GM12878 (cell line): ENCODE measurements at regions not wholly inside any gene's neighbourhood (a gene's known extent, or its start where the extent isn't known, plus 50 kb on each side); places are given as distances from the start of the nearest gene placed in this dataset.

Source experiments
- ATAC-seq: fragments of 200-7000 bp; cut with Tn5 transposase; 3 replicates; pipeline ENCODE4 v1.9.1; 2020; ENCODE audit warnings: mild to moderate bottlenecking, moderate library complexity
- BruUV-seq: library from RNA; stranded (reverse); fragments of 400-500 nt; replicated peaks from 2 replicates; lab custom pipeline; 2021; lab: Mats Ljungman, UMichigan
- CTCF ChIA-PET: fragments of 300-600 bp; sonication (Branson Sonifier 250); formaldehyde crosslinking; extraction: SDS; loops from one replicate; lab custom pipeline; 2021; ENCODE audit warnings: inconsistent platforms; lab: Yijun Ruan, JAX
- POLR2A ChIA-PET: fragments of 350-600 bp; formaldehyde crosslinking; extraction: SDS; loops from one replicate; lab custom pipeline; 2021; ENCODE audit warnings: inconsistent platforms; lab: Charles Lee
- RAD21 ChIA-PET: fragments of 300-600 bp; sonication (Branson Sonifier 250); formaldehyde crosslinking; loops from one replicate; lab custom pipeline; 2023; ENCODE audit warnings: antibody characterized with exemption; ENCODE audit not compliant: unreplicated experiment; lab: Charles Lee
- SMC1A ChIA-PET: fragments of 300-600 bp; sonication (Branson Sonifier 250); formaldehyde crosslinking; loops from one replicate; lab custom pipeline; 2023; ENCODE audit not compliant: unreplicated experiment, uncharacterized antibody; lab: Charles Lee
- DNase-seq: peaks from one replicate; pipeline ENCODE4 v3.0.0-alpha.2; 2011; ENCODE audit warnings: low read depth, low spot score
- FAIRE-seq: peaks from 3 replicates; lab custom pipeline; 2011; peaks lifted over from hg19 to GRCh38; lab: Jason Lieb, UNC
- H2AFZ ChIP-seq: 2 replicates; pipeline ENCODE4 v1.6.0; 2011; ENCODE audit warnings: low read depth, low read length, control low read depth; ENCODE audit not compliant: control insufficient read depth
- H3K27ac ChIP-seq: 2 replicates; pipeline ENCODE4 v1.5.1; 2011; ENCODE audit warnings: control low read depth; ENCODE audit not compliant: control insufficient read depth, insufficient read depth
- H3K27me3 ChIP-seq, 2 experiments: replicated peaks in 1 of 2; 2 replicates each; pipeline versions ENCODE4 v1.6.0 to v1.6.1; 2011; ENCODE audit warnings: low read length in 1 of 2; ENCODE audit not compliant: control insufficient read depth in 2 of 2, insufficient read depth in 2 of 2
- H3K36me3 ChIP-seq, 2 experiments: 2 replicates each; pipeline ENCODE4 v1.5.1; 2011; ENCODE audit warnings: low read length in 1 of 2; ENCODE audit not compliant: control insufficient read depth in 2 of 2, insufficient read depth in 2 of 2
- H3K4me1 ChIP-seq: 2 replicates; pipeline ENCODE4 v1.6.1; 2011; ENCODE audit warnings: mild to moderate bottlenecking, low read length, moderate library complexity, mixed read lengths; ENCODE audit not compliant: control insufficient read depth, insufficient read depth
- H3K4me2 ChIP-seq: 2 replicates; pipeline ENCODE4 v1.6.0; 2011; ENCODE audit warnings: control low read depth; ENCODE audit not compliant: control insufficient read depth, insufficient read depth
- H3K4me3 ChIP-seq: fragments of 200-600 bp; sonication (generic); 2 replicates; pipeline ENCODE4 v1.5.1; 2016
- H3K79me2 ChIP-seq: 2 replicates; pipeline ENCODE4 v1.6.0; 2011; ENCODE audit warnings: low read length; ENCODE audit not compliant: control insufficient read depth, insufficient read depth
- H3K9ac ChIP-seq: 2 replicates; pipeline ENCODE4 v1.8.0; 2011; ENCODE audit warnings: low read length, control low read depth, mixed read lengths; ENCODE audit not compliant: control insufficient read depth, insufficient read depth
- H3K9me3 ChIP-seq: replicated peaks from 3 replicates; pipeline ENCODE4 v1.5.1; 2011; ENCODE audit warnings: mild to moderate bottlenecking, low read length; ENCODE audit not compliant: control insufficient read depth, insufficient read depth
- H4K20me1 ChIP-seq: 2 replicates; pipeline ENCODE4 v1.6.0; 2011; ENCODE audit not compliant: control insufficient read depth, insufficient read depth
- BMI1 ChIP-seq: fragments of 450-650 bp; IDR thresholded peaks from 2 replicates; pipeline ENCODE4 v1.6.1; 2016; ENCODE audit warnings: mild to moderate bottlenecking, moderate library complexity, borderline replicate concordance
- KLF5 ChIP-seq: fragments of 450-650 bp; IDR thresholded peaks from 2 replicates; pipeline ENCODE4 v1.6.1; 2014; ENCODE audit warnings: mild to moderate bottlenecking; ENCODE audit not compliant: partially characterized antibody
- MEF2A ChIP-seq: IDR thresholded peaks from 2 replicates; pipeline ENCODE4 v1.6.1; 2011; ENCODE audit warnings: low read depth, mild to moderate bottlenecking, low read length, moderate library complexity; ENCODE audit not compliant: insufficient read depth
- NFXL1 ChIP-seq: fragments of 450-650 bp; IDR thresholded peaks from 2 replicates; pipeline ENCODE4 v1.6.1; 2017; ENCODE audit warnings: antibody characterized with exemption, mild to moderate bottlenecking, borderline replicate concordance
- NR2C1 ChIP-seq: fragments of 450-650 bp; IDR thresholded peaks from 2 replicates; pipeline ENCODE4 v1.6.1; 2017; ENCODE audit warnings: antibody characterized with exemption, mild to moderate bottlenecking, moderate library complexity
- WGBS: methylation state at CpG from one replicate; pipeline ENCODE4 v1.1.6; 2016; ENCODE audit warnings: low lambda C conversion rate; ENCODE audit not compliant: insufficient replicate concordance, insufficient coverage; ENCODE audit errors: missing lambda C conversion rate; 5-methylcytosine and 5-hydroxymethylcytosine counted together
- in situ Hi-C: fragments of 300-500 bp; cut with MboI; formaldehyde crosslinking; loops from 9 replicates; pipeline ENCODE4 v1.14.3; 2018; ENCODE audit warnings: mixed read lengths
- intact Hi-C: fragments of 100-400 bp; cut with micrococcal nuclease; formaldehyde crosslinking; loops from one replicate; pipeline ENCODE4 v1.14.2; 2022; ENCODE audit not compliant: unreplicated experiment
- TF ChIP-seq, protein P1 (sequence below): fragments of 450-650 bp; IDR thresholded peaks from 2 replicates; pipeline ENCODE4 v1.6.1; 2017; ENCODE audit warnings: antibody characterized with exemption, mild to moderate bottlenecking, moderate library complexity
- TF ChIP-seq, protein P2 (sequence below): IDR thresholded peaks from 2 replicates; pipeline ENCODE4 v1.6.1; 2012; ENCODE audit warnings: low read length, inconsistent platforms

- H2AFZ ChIP-seq: no peak overlapping the region
- no peaks in the 10 kb centered on the region for H3K9me3 ChIP-seq
- BruUV-seq: no TSS peak
- ChIA-PET POLR2A (no interaction called here), CTCF (interaction anchor here (0.5 to 2.9 kb wide), 3 partner anchors 13 to 721 kb away, joined by 3 to 10 read pairs (median 3); no protein-coding TSS in a partner anchor)
- no peak overlapping the region for H3K9ac ChIP-seq
- no peak overlapping the region for H3K4me3 ChIP-seq
- H3K27ac ChIP-seq: no peak overlapping the region
- H4K20me1 ChIP-seq: no peaks in the 10 kb centered on the region
- intact Hi-C loops: loop anchor here (10.0 kb wide), 1 partner anchor 376 kb away; no protein-coding TSS in a partner anchor
- no peak overlapping the region for H3K4me2 ChIP-seq
- no peak for FAIRE-seq
- no peaks in the 10 kb centered on the region for H3K79me2 ChIP-seq
- DNase-seq: no peak
- TF ChIP-seq BMI1 (no peak), MEF2A (no peak), NR2C1 (no peak), NFXL1 (no peak), KLF5 (no peak)
- TF ChIP-seq, protein P1, sequence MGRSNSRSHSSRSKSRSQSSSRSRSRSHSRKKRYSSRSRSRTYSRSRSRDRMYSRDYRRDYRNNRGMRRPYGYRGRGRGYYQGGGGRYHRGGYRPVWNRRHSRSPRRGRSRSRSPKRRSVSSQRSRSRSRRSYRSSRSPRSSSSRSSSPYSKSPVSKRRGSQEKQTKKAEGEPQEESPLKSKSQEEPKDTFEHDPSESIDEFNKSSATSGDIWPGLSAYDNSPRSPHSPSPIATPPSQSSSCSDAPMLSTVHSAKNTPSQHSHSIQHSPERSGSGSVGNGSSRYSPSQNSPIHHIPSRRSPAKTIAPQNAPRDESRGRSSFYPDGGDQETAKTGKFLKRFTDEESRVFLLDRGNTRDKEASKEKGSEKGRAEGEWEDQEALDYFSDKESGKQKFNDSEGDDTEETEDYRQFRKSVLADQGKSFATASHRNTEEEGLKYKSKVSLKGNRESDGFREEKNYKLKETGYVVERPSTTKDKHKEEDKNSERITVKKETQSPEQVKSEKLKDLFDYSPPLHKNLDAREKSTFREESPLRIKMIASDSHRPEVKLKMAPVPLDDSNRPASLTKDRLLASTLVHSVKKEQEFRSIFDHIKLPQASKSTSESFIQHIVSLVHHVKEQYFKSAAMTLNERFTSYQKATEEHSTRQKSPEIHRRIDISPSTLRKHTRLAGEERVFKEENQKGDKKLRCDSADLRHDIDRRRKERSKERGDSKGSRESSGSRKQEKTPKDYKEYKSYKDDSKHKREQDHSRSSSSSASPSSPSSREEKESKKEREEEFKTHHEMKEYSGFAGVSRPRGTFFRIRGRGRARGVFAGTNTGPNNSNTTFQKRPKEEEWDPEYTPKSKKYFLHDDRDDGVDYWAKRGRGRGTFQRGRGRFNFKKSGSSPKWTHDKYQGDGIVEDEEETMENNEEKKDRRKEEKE: no peak
- TF ChIP-seq, protein P2, sequence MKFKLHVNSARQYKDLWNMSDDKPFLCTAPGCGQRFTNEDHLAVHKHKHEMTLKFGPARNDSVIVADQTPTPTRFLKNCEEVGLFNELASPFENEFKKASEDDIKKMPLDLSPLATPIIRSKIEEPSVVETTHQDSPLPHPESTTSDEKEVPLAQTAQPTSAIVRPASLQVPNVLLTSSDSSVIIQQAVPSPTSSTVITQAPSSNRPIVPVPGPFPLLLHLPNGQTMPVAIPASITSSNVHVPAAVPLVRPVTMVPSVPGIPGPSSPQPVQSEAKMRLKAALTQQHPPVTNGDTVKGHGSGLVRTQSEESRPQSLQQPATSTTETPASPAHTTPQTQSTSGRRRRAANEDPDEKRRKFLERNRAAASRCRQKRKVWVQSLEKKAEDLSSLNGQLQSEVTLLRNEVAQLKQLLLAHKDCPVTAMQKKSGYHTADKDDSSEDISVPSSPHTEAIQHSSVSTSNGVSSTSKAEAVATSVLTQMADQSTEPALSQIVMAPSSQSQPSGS: no peak
- TF ChIP-seq, all 136 proteins: peak for 0
- ChIA-PET RAD21 (no interaction called here), SMC1A (interaction anchor here (0.6 to 2.6 kb wide), 2 partner anchors 14 to 160 kb away, joined by 3 to 5 read pairs; no protein-coding TSS in a partner anchor)
- WGBS: 26% methylated on average over 4 of the region's 4 CpGs
- no peaks in the 10 kb centered on the region for H3K27me3 ChIP-seq
- no peaks in the 10 kb centered on the region for H3K36me3 ChIP-seq
- in situ Hi-C loops: no loop called here
- no peak for ATAC-seq
- no peaks in the 10 kb centered on the region for H3K4me1 ChIP-seq
Observed at GRCh38 chr4:108560616-108561015, 59.8 kb upstream of the RPL34 start.
